ENCODE measurements at regions not wholly inside any gene's neighbourhood (a gene's known extent, or its start where the extent isn't known, plus 50 kb on each side); places are given as distances from the start of the nearest gene placed in this dataset.

DNA sequence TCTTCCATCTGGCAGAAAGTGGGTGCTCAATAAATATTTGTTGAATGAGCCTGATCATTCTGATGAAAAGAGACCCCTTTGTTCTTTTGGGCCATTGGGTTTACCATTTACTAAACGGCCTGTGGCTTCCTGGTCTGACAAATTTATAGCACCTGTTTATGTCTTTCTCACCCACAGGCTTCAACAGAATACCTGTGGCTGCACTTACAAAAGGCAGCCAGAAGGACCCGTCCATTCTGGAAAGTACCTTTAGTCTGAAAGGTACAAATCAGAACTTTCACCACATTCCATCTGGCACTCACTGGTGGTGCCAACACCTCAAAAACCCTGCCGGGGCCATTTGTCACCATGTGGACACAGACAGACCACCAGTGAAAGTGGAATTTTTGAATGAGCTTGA is 167.5 kb downstream of the ETAA1 start:
- TF ChIP-seq, protein P1, sequence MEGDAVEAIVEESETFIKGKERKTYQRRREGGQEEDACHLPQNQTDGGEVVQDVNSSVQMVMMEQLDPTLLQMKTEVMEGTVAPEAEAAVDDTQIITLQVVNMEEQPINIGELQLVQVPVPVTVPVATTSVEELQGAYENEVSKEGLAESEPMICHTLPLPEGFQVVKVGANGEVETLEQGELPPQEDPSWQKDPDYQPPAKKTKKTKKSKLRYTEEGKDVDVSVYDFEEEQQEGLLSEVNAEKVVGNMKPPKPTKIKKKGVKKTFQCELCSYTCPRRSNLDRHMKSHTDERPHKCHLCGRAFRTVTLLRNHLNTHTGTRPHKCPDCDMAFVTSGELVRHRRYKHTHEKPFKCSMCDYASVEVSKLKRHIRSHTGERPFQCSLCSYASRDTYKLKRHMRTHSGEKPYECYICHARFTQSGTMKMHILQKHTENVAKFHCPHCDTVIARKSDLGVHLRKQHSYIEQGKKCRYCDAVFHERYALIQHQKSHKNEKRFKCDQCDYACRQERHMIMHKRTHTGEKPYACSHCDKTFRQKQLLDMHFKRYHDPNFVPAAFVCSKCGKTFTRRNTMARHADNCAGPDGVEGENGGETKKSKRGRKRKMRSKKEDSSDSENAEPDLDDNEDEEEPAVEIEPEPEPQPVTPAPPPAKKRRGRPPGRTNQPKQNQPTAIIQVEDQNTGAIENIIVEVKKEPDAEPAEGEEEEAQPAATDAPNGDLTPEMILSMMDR (IDR thresholded peaks at IDR 0.05; ENCODE audit: poor library complexity) = no peak
- no peak for TF ChIP-seq EZH2 (IDR thresholded peaks at IDR 0.05; ENCODE audit: borderline replicate concordance)

All from hepatocyte (in vitro differentiated cells).